PC-3 (cell line): ENCODE measurements at regions not wholly inside any gene's neighbourhood (a gene's known extent, or its start where the extent isn't known, plus 50 kb on each side); places are given as distances from the start of the nearest gene placed in this dataset.

Experiments used
- CTCF ChIP-seq: fragments of 300-600 bp; sonication (generic); conservative IDR thresholded peaks from 2 replicates; pipeline ENCODE4 v1.5.1; 2017; ENCODE audit warnings: antibody characterized with exemption, low read depth, mild to moderate bottlenecking, low read length
- EZH2 ChIP-seq: fragments of 300-600 bp; sonication (generic); IDR thresholded peaks from one replicate; pipeline ENCODE4 v1.6.1; 2017; ENCODE audit warnings: antibody characterized with exemption, mild to moderate bottlenecking, low read length; ENCODE audit not compliant: unreplicated experiment
- EZH2phosphoT487 ChIP-seq: fragments of 300-600 bp; sonication (generic); IDR thresholded peaks from 2 replicates; pipeline ENCODE4 v1.6.1; 2018; ENCODE audit warnings: mild to moderate bottlenecking, antibody characterized with exemption, low read length, borderline replicate concordance

- TF ChIP-seq CTCF: no peak
- TF ChIP-seq EZH2phosphoT487: no peak
- TF ChIP-seq EZH2: no peak
These were observed 450.9 kb upstream of the THRB start for GRCh38 chr3:24945563-24945962.
